ENCODE measurements at regions not wholly inside any gene's neighbourhood (a gene's known extent, or its start where the extent isn't known, plus 50 kb on each side); places are given as distances from the start of the nearest gene placed in this dataset.

DNA sequence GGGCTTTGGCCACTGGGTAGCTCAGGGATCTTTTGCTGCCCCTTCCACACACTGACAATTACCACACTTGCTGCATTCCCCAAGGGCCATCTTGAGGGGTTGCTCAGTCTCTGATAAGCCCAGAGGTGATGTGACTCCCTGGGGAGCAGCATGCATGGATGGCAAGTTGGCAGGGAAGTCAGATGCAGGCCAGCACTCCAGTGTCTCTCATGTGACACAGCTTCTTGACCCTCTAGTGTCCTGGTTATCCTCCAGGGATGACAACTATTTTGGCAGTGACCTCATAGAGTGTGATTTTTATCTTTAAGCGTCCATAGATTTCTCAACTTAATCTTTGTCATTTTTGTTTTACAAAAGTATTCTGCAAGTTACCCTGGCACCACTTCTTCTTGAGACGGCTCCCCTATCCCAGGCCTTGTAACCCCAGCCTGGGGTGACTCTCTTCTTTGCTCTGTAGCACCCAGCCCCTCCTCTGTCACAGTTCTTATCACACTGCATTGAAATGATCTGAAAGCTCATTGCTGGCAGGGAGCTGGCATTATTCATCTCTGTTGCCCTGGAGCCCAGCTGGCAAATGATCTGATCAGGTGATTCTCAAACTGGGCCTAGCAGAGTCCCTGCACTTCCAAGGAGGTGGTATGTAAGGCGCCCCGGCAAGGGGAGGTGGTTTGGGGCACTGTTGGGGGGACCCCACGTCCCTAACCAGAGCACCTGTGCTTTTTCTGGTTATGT lies 72.6 kb downstream of the TENT5C start:
- no peak overlapping the region for H3K4me3 Mint-ChIP-seq
- no peak overlapping the region for H3K27ac Mint-ChIP-seq
- no peaks in the 10 kb centered on the region for H3K9me3 Mint-ChIP-seq
- Histone ChIP-seq H3K4me3 (no peak overlapping the region), H3F3A (replicated peaks; ENCODE audit: low read depth) (no peaks in the 10 kb centered on the region), H3K9me2 (ENCODE audit: insufficient read depth) (no peaks in the 10 kb centered on the region), H3K79me2 (replicated peaks; ENCODE audit: insufficient read depth) (no peaks in the 10 kb centered on the region), H3K27ac (ENCODE audit: low read depth) (no peak overlapping the region), H3K27me3 (ENCODE audit: insufficient read depth) (no peaks in the 10 kb centered on the region), H2AFZ (no peak overlapping the region), H4K20me1 (replicated peaks; ENCODE audit: insufficient read depth) (no peaks in the 10 kb centered on the region), H3K4me1 (ENCODE audit: insufficient read depth) (no peaks in the 10 kb centered on the region), H3K4me2 (no peak overlapping the region), H3K36me3 (ENCODE audit: insufficient read depth) (no peaks in the 10 kb centered on the region)
- H3K4me1 Mint-ChIP-seq = peaks cover 8% of the 10 kb centered on the region; the same call in 2 of the 3 replicates
- no peak for ATAC-seq
- no peak for DNase-seq (ENCODE audit: low spot score)
- H3K27me3 Mint-ChIP-seq (ENCODE audit: insufficient read depth, low read depth, poor library complexity) = peaks cover under 1% of the 10 kb centered on the region
- TF ChIP-seq NANOG (IDR thresholded peaks at IDR 0.05; ENCODE audit: borderline replicate concordance) (no peak), POLR2AphosphoS5 (IDR thresholded peaks at IDR 0.05; ENCODE audit: low read depth) (no peak), ETS1 (IDR thresholded peaks at IDR 0.05) (no peak), STAT1 (IDR thresholded peaks at IDR 0.05; ENCODE audit: unreplicated experiment) (no peak), ZNF462 (CRISPR knock-in tag; IDR thresholded peaks at IDR 0.05) (no peak), EZH2phosphoT487 (IDR thresholded peaks at IDR 0.05; ENCODE audit: unreplicated experiment) (no peak), ZNF331 (CRISPR knock-in tag; IDR thresholded peaks at IDR 0.05; ENCODE audit: low read depth) (no peak), ZNF114 (CRISPR knock-in tag; IDR thresholded peaks at IDR 0.05) (no peak), CREB1 (CRISPR knock-in tag; IDR thresholded peaks at IDR 0.05; ENCODE audit: low read depth) (no peak), JUNB (IDR thresholded peaks at IDR 0.05; ENCODE audit: unreplicated experiment) (no peak), EZH2 (IDR thresholded peaks at IDR 0.05; ENCODE audit: low read depth, unreplicated experiment) (no peak)
- TF ChIP-seq, protein P1, sequence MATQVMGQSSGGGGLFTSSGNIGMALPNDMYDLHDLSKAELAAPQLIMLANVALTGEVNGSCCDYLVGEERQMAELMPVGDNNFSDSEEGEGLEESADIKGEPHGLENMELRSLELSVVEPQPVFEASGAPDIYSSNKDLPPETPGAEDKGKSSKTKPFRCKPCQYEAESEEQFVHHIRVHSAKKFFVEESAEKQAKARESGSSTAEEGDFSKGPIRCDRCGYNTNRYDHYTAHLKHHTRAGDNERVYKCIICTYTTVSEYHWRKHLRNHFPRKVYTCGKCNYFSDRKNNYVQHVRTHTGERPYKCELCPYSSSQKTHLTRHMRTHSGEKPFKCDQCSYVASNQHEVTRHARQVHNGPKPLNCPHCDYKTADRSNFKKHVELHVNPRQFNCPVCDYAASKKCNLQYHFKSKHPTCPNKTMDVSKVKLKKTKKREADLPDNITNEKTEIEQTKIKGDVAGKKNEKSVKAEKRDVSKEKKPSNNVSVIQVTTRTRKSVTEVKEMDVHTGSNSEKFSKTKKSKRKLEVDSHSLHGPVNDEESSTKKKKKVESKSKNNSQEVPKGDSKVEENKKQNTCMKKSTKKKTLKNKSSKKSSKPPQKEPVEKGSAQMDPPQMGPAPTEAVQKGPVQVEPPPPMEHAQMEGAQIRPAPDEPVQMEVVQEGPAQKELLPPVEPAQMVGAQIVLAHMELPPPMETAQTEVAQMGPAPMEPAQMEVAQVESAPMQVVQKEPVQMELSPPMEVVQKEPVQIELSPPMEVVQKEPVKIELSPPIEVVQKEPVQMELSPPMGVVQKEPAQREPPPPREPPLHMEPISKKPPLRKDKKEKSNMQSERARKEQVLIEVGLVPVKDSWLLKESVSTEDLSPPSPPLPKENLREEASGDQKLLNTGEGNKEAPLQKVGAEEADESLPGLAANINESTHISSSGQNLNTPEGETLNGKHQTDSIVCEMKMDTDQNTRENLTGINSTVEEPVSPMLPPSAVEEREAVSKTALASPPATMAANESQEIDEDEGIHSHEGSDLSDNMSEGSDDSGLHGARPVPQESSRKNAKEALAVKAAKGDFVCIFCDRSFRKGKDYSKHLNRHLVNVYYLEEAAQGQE (IDR thresholded peaks at IDR 0.05; ENCODE audit: unreplicated experiment) = no peak
- TF ChIP-seq, protein P2, sequence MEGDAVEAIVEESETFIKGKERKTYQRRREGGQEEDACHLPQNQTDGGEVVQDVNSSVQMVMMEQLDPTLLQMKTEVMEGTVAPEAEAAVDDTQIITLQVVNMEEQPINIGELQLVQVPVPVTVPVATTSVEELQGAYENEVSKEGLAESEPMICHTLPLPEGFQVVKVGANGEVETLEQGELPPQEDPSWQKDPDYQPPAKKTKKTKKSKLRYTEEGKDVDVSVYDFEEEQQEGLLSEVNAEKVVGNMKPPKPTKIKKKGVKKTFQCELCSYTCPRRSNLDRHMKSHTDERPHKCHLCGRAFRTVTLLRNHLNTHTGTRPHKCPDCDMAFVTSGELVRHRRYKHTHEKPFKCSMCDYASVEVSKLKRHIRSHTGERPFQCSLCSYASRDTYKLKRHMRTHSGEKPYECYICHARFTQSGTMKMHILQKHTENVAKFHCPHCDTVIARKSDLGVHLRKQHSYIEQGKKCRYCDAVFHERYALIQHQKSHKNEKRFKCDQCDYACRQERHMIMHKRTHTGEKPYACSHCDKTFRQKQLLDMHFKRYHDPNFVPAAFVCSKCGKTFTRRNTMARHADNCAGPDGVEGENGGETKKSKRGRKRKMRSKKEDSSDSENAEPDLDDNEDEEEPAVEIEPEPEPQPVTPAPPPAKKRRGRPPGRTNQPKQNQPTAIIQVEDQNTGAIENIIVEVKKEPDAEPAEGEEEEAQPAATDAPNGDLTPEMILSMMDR (conservative IDR thresholded peaks at IDR 0.05; ENCODE audit: low read depth in 2 of 2) = no peak
- H3K36me3 Mint-ChIP-seq (ENCODE audit: low read depth) = no peaks in the 10 kb centered on the region

All from GM23338 (cell line).